Natural killer cell (primary cell): ENCODE measurements at regions not wholly inside any gene's neighbourhood (a gene's known extent, or its start where the extent isn't known, plus 50 kb on each side); places are given as distances from the start of the nearest gene placed in this dataset.

ENCODE experiments used
- ATAC-seq, 3 donors: fragments of 150-1000 bp in 2 of 3; fragments of 200-7000 bp in 1 of 3; cut with Tn5 transposase; 1 replicate in 1 of 3; 2 replicates in 2 of 3; pipeline ENCODE4 v1.10.0; 2021; ENCODE audit warnings: mild to moderate bottlenecking in 2 of 3, moderate library complexity in 2 of 3
- DNase-seq, 2 donors: peaks; one replicate each; pipeline versions ENCODE4 v3.0.0 to v3.0.0-alpha.2; 2013 to 2021; ENCODE audit warnings: mixed read lengths in 1 of 2
- H3K27ac ChIP-seq: one replicate; pipeline ENCODE4 v1.5.1; 2013; ENCODE audit warnings: mild to moderate bottlenecking, low read length
- H3K27me3 ChIP-seq: one replicate; pipeline ENCODE4 v1.6.1; 2013; ENCODE audit warnings: low read length; ENCODE audit not compliant: control insufficient read depth, insufficient read depth
- H3K36me3 ChIP-seq: one replicate; pipeline ENCODE4 v1.6.1; 2013; ENCODE audit warnings: low read length; ENCODE audit not compliant: control insufficient read depth, insufficient read depth
- H3K4me1 ChIP-seq: one replicate; pipeline ENCODE4 v1.6.1; 2013; ENCODE audit warnings: low read length; ENCODE audit not compliant: control insufficient read depth, insufficient read depth
- H3K4me3 ChIP-seq: one replicate; pipeline ENCODE4 v1.5.1; 2013; ENCODE audit warnings: low read length
- H3K9me3 ChIP-seq: one replicate; pipeline ENCODE4 v1.6.1; 2013; ENCODE audit warnings: low read length; ENCODE audit not compliant: control insufficient read depth, insufficient read depth
- H3K27ac Mint-ChIP-seq, 2 donors: one replicate each; pipeline ENCODE4 v1.8.0; 2022; ENCODE audit warnings: mild to moderate bottlenecking in 2 of 2, mixed read lengths in 2 of 2, moderate library complexity in 1 of 2
- H3K27me3 Mint-ChIP-seq, 2 donors: one replicate each; pipeline ENCODE4 v1.8.0; 2022; ENCODE audit warnings: low read depth in 2 of 2, mixed read lengths in 2 of 2
- H3K36me3 Mint-ChIP-seq: one replicate; pipeline ENCODE4 v1.8.0; 2022; ENCODE audit warnings: mixed read lengths
- H3K4me1 Mint-ChIP-seq, 2 donors: one replicate each; pipeline ENCODE4 v1.8.0; 2022; ENCODE audit warnings: mixed read lengths in 2 of 2
- H3K4me3 Mint-ChIP-seq: one replicate; pipeline ENCODE4 v1.8.0; 2022; ENCODE audit warnings: mild to moderate bottlenecking, moderate library complexity, mixed read lengths
- H3K9me3 Mint-ChIP-seq, 2 donors: one replicate each; pipeline ENCODE4 v1.8.0; 2022; ENCODE audit warnings: mixed read lengths in 2 of 2
- WGBS: methylation state at CpG from one replicate; pipeline ENCODE4 v1.1.7; 2013; ENCODE audit warnings: missing lambda C conversion rate; ENCODE audit not compliant: insufficient coverage; 5-methylcytosine and 5-hydroxymethylcytosine counted together
- intact Hi-C: fragments of 100-400 bp; cut with micrococcal nuclease; formaldehyde crosslinking; loops from one replicate; pipeline ENCODE4 v1.14.2; 2022
- TF ChIP-seq, protein P1 (sequence below): fragments of 200-600 bp; IDR thresholded peaks from one replicate; pipeline ENCODE4 v1.8.0; 2022; ENCODE audit warnings: antibody characterized with exemption

- DNase-seq (no peak), ATAC-seq (no peak)
- Histone ChIP-seq H3K4me1 (no peaks in the 10 kb centered on the region), H3K27ac (no peak overlapping the region), H3K9me3 (no peaks in the 10 kb centered on the region), H3K36me3 (no peaks in the 10 kb centered on the region), H3K27me3 (peaks cover 2% of the 10 kb centered on the region), H3K4me3 (no peak overlapping the region)
- intact Hi-C loops, result no loop called here
- Mint-ChIP-seq H3K27ac (no peak overlapping the region), H3K4me3 (no peak overlapping the region), H3K36me3 (no peaks in the 10 kb centered on the region), H3K4me1 (no peaks in the 10 kb centered on the region), H3K27me3 (peaks cover 9 to 26% of the 10 kb centered on the region in 2 donors), H3K9me3 (no peaks in the 10 kb centered on the region)
- TF ChIP-seq, protein P1, sequence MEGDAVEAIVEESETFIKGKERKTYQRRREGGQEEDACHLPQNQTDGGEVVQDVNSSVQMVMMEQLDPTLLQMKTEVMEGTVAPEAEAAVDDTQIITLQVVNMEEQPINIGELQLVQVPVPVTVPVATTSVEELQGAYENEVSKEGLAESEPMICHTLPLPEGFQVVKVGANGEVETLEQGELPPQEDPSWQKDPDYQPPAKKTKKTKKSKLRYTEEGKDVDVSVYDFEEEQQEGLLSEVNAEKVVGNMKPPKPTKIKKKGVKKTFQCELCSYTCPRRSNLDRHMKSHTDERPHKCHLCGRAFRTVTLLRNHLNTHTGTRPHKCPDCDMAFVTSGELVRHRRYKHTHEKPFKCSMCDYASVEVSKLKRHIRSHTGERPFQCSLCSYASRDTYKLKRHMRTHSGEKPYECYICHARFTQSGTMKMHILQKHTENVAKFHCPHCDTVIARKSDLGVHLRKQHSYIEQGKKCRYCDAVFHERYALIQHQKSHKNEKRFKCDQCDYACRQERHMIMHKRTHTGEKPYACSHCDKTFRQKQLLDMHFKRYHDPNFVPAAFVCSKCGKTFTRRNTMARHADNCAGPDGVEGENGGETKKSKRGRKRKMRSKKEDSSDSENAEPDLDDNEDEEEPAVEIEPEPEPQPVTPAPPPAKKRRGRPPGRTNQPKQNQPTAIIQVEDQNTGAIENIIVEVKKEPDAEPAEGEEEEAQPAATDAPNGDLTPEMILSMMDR, result no peak
- WGBS, result 95% methylated on average over 4 of the region's 5 CpGs
Observed at GRCh38 chr11:121936781-121937447, 179.1 kb downstream of the BLID start.

DNA sequence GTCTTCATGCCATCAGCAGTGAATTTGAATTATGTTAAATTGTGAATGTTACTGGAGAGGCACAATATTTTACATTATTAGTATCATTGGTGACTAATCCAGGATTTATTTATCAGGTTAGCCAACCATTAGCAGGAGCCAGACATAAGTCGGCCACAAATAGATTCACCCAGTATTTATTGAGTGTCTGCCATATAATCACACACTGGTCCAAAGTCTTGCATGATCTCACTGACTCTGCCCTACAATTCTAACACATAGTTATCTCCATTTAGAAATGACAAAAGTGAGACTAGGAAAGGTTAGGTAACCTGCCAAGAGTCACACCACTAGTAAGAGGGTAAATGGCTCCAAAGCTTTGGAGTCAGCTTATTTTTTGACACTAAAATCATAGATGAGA lies 179.6 kb downstream of the BLID start:
- H3K4me1 ChIP-seq, result no peaks in the 10 kb centered on the region
- TF ChIP-seq, protein P1, result no peak
- ATAC-seq (no peak), DNase-seq (no peak)
- Mint-ChIP-seq H3K4me1 (no peaks in the 10 kb centered on the region), H3K27me3 (peaks cover 11 to 31% of the 10 kb centered on the region in 2 donors), H3K27ac (no peak overlapping the region), H3K36me3 (no peaks in the 10 kb centered on the region), H3K9me3 (no peaks in the 10 kb centered on the region), H3K4me3 (no peak overlapping the region)
- H3K36me3 ChIP-seq, result no peaks in the 10 kb centered on the region
- H3K27me3 ChIP-seq, result peaks cover 2% of the 10 kb centered on the region
- WGBS, result 100% methylated on average over 1 of the region's 1 CpG
- no peak overlapping the region for H3K27ac ChIP-seq
- H3K9me3 ChIP-seq, result no peaks in the 10 kb centered on the region
- intact Hi-C loops, result no loop called here
- no peak overlapping the region for H3K4me3 ChIP-seq

- Mint-ChIP-seq H3K27ac (no peak overlapping the region), H3K36me3 (no peaks in the 10 kb centered on the region), H3K27me3 (peaks cover 9 to 19% of the 10 kb centered on the region in 2 donors), H3K4me1 (no peaks in the 10 kb centered on the region), H3K9me3 (no peaks in the 10 kb centered on the region), H3K4me3 (no peak overlapping the region)
- 100% methylated on average over 2 of the region's 2 CpGs for WGBS
- no peak overlapping the region for H3K27ac ChIP-seq
- H3K4me3 ChIP-seq, result no peak overlapping the region
- intact Hi-C loops, result no loop called here
- peaks cover 5% of the 10 kb centered on the region for H3K27me3 ChIP-seq
- TF ChIP-seq, protein P1, result no peak
- DNase-seq (no peak), ATAC-seq (no peak)
- H3K9me3 ChIP-seq, result no peaks in the 10 kb centered on the region
- no peaks in the 10 kb centered on the region for H3K4me1 ChIP-seq
- no peaks in the 10 kb centered on the region for H3K36me3 ChIP-seq
Observed at GRCh38 chr11:121933694-121934093, 182.3 kb downstream of the BLID start.

GRCh38 chr11:121933294-121933693 lies 182.7 kb downstream of the BLID start:
- no peak for DNase-seq
- ATAC-seq, result no peak
- Mint-ChIP-seq H3K9me3 (no peaks in the 10 kb centered on the region), H3K27ac (no peak overlapping the region), H3K4me1 (no peaks in the 10 kb centered on the region), H3K27me3 (peaks cover 9 to 15% of the 10 kb centered on the region in 2 donors), H3K4me3 (no peak overlapping the region), H3K36me3 (no peaks in the 10 kb centered on the region)
- Histone ChIP-seq H3K27me3 (peaks cover 5% of the 10 kb centered on the region), H3K4me1 (no peaks in the 10 kb centered on the region), H3K36me3 (no peaks in the 10 kb centered on the region), H3K27ac (no peak overlapping the region), H3K4me3 (no peak overlapping the region), H3K9me3 (no peaks in the 10 kb centered on the region)
- intact Hi-C loops, result no loop called here
- TF ChIP-seq, protein P1, result no peak
- 95% methylated on average over 7 of the region's 8 CpGs for WGBS
